Cardiac muscle cell (in vitro differentiated cells and primary cell): ENCODE measurements at regions not wholly inside any gene's neighbourhood (a gene's known extent, or its start where the extent isn't known, plus 50 kb on each side); places are given as distances from the start of the nearest gene placed in this dataset.
A peak's percentile ranks its signal among the peaks of the same experiment; 100 is the strongest.

Experiments used
- DNase-seq, 2 donors: peaks; one replicate each; pipeline versions ENCODE4 v3.0.0 to v3.0.0-alpha.2; 2010 to 2017; ENCODE audit warnings: low read depth in 1 of 2, low spot score in 1 of 2
- H3K27ac ChIP-seq: fragments of 200-600 bp; sonication (generic); 2 replicates; pipeline ENCODE4 v1.5.1; 2016
- H3K27me3 ChIP-seq: fragments of 200-600 bp; sonication (generic); 2 replicates; pipeline ENCODE4 v1.6.0; 2016; ENCODE audit warnings: control low read depth
- H3K36me3 ChIP-seq: fragments of 200-600 bp; sonication (generic); 2 replicates; pipeline ENCODE4 v1.5.1; 2016; ENCODE audit warnings: control low read depth
- H3K4me1 ChIP-seq: fragments of 200-600 bp; sonication (generic); 2 replicates; pipeline ENCODE4 v1.8.1; 2017; ENCODE audit warnings: low read depth, mild to moderate bottlenecking, mixed run types
- H3K4me3 ChIP-seq: fragments of 200-600 bp; sonication (generic); 2 replicates; pipeline ENCODE4 v1.5.1; 2016; ENCODE audit warnings: mild to moderate bottlenecking
- H3K9me3 ChIP-seq: fragments of 200-600 bp; sonication (generic); 2 replicates; pipeline ENCODE4 v1.5.1; 2017; ENCODE audit warnings: low read depth, mild to moderate bottlenecking, control low read depth
- TF ChIP-seq, protein P1 (sequence below): IDR thresholded peaks from 2 replicates; pipeline ENCODE4 v1.5.1; 2012; ENCODE audit warnings: low read depth, mild to moderate bottlenecking, low read length

DNA sequence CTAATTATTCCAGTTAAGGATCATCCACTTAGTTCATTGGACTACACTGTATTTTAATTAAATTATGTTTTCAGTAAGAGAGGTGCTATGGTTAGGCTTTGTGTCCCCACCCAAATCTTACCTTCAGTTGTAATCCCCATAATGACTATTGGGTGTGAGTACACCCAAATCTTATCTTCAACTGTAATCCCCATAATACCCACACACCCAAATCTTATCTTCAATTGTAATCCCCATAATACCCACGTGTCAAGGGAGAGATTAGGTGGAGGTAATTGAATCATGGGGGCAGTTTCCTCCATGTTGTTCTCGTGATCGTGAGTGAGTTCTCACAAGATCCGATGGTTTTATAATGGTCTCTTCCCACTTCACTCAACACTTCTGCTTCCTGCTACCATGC is 208.0 kb upstream of the PHACTR1 start:
- Histone ChIP-seq H3K27me3 (peaks cover 15% of the 10 kb centered on the region), H3K9me3 (no peaks in the 10 kb centered on the region), H3K4me3 (no peak overlapping the region), H3K4me1 (no peaks in the 10 kb centered on the region), H3K36me3 (no peaks in the 10 kb centered on the region), H3K27ac (no peak overlapping the region)
- DNase-seq, result no peak
- TF ChIP-seq, protein P1, sequence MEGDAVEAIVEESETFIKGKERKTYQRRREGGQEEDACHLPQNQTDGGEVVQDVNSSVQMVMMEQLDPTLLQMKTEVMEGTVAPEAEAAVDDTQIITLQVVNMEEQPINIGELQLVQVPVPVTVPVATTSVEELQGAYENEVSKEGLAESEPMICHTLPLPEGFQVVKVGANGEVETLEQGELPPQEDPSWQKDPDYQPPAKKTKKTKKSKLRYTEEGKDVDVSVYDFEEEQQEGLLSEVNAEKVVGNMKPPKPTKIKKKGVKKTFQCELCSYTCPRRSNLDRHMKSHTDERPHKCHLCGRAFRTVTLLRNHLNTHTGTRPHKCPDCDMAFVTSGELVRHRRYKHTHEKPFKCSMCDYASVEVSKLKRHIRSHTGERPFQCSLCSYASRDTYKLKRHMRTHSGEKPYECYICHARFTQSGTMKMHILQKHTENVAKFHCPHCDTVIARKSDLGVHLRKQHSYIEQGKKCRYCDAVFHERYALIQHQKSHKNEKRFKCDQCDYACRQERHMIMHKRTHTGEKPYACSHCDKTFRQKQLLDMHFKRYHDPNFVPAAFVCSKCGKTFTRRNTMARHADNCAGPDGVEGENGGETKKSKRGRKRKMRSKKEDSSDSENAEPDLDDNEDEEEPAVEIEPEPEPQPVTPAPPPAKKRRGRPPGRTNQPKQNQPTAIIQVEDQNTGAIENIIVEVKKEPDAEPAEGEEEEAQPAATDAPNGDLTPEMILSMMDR, result no peak

GRCh38 chr6:12509060-12509459 is 207.5 kb upstream of the PHACTR1 start:
- TF ChIP-seq, protein P1, result no peak
- Histone ChIP-seq H3K9me3 (no peaks in the 10 kb centered on the region), H3K36me3 (no peaks in the 10 kb centered on the region), H3K4me1 (no peaks in the 10 kb centered on the region), H3K4me3 (no peak overlapping the region), H3K27ac (no peak overlapping the region), H3K27me3 (peaks cover 15% of the 10 kb centered on the region)
- no peak for DNase-seq

GRCh38 chr6:12516070-12516469 is 200.5 kb upstream of the PHACTR1 start:
- peaks cover 5% of the 10 kb centered on the region for H3K27me3 ChIP-seq
- TF ChIP-seq, protein P1, result no peak
- H3K27ac ChIP-seq, result no peak overlapping the region
- H3K36me3 ChIP-seq, result no peaks in the 10 kb centered on the region
- peak in 1 of 2 donors; percentile 64 for DNase-seq
- H3K4me3 ChIP-seq, result no peak overlapping the region
- H3K4me1 ChIP-seq, result no peaks in the 10 kb centered on the region
- no peaks in the 10 kb centered on the region for H3K9me3 ChIP-seq

- no peaks in the 10 kb centered on the region for H3K9me3 ChIP-seq
- TF ChIP-seq, protein P1, result no peak
- H3K4me1 ChIP-seq, result no peaks in the 10 kb centered on the region
- H3K36me3 ChIP-seq, result no peaks in the 10 kb centered on the region
- no peak overlapping the region for H3K4me3 ChIP-seq
- peak in 1 of 2 donors; percentile 64 for DNase-seq
- no peak overlapping the region for H3K27ac ChIP-seq
- H3K27me3 ChIP-seq, result no peaks in the 10 kb centered on the region
These were observed 194.2 kb upstream of the PHACTR1 start for GRCh38 chr6:12522347-12522746.

GRCh38 chr6:12523726-12524125 is 192.8 kb upstream of the PHACTR1 start:
- H3K27me3 ChIP-seq, result no peaks in the 10 kb centered on the region

More at GRCh38 chr6:12523726-12524125, 192.8 kb upstream of the PHACTR1 start:
- peak in 1 of 2 donors; percentile 56 for DNase-seq
- Histone ChIP-seq H3K4me1 (peaks cover 6% of the 10 kb centered on the region), H3K4me3 (no peak overlapping the region), H3K9me3 (no peaks in the 10 kb centered on the region), H3K27ac (no peak overlapping the region), H3K36me3 (no peaks in the 10 kb centered on the region)
- TF ChIP-seq, protein P1, result no peak
